NCI-H345 (cell line): ENCODE measurements at regions not wholly inside any gene's neighbourhood (a gene's known extent, or its start where the extent isn't known, plus 50 kb on each side); places are given as distances from the start of the nearest gene placed in this dataset.
"Not testable (repeated sequence)": the region's sequence is repeated elsewhere in the genome, so short reads cannot be mapped to it uniquely, and the experiment has no call there.

ENCODE experiments used
- DNase-seq: peaks from one replicate; lab custom pipeline; 2025; lab: John Stamatoyannopoulos, UW

DNA sequence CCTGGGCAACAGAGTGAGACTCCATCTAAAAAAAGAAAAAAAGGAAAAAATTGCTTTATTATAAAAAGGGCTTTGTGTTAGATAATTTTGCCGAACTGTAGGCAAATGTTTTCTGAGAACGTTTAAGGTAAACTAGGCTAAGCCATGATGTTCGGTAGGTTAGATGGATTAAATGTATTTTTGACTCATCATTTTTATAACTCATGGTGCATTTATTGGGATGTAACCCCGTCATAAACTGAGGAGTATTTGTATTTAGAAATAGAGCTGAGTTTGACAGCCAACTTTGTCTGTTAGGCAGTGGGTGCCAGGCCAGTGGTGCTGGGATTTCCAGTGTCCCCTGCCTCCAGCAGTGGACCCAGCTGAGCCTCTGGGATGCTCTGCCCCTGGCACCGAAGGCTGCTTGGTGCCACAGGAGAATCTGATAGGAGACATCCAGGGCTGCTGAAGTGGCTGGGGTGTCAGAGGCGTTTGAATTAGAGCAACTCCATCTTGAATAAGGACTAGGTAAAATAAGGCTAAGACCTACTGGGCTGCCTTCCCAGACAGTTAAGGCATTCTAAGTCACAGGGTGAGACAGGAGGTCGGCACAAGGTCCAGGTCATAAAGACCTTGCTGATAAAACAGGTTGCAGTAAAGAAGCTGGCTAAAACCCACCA, 114.9 kb upstream of the EEPD1 start:
- DNase-seq, result no peak

DNA sequence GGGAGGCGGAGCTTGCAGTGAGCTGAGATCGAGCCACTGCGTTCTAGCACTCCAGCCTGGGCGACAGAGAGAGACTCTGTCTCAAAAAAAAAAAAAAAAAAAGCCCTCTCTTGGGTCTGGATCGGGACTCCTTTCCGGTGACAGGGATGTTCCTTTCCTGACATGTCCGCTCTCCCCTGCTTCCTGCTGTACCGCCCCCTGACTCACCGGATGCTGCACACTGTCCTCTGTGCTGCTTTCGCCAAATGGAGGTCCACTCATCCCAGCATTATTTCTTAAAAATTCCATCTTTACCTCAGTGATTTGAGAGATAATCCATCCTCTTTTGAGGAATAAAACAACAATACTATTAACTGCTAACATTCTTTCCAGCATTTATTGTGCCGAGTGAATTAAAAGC, 113.8 kb upstream of the EEPD1 start:
- DNase-seq, result no peak

DNA sequence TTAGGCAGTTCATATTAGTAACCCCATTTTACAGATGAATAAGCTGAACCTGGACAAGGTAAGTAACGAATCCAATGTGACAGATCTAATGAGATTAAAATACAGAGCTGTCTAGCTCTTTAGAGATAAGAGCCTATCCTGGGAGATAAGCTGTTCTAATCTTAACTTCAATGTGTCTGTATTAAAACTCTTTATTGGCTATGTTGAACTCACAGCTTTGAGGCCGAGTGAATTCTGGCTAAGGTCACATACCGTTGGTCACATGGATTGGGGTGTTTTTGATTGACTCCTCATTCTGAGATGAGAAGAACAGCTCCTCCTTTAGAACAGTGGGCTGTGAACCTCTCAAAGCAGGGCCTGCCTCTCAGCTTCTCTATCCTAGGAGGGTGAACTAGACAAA, 113.4 kb upstream of the EEPD1 start:
- DNase-seq, result no peak

DNA sequence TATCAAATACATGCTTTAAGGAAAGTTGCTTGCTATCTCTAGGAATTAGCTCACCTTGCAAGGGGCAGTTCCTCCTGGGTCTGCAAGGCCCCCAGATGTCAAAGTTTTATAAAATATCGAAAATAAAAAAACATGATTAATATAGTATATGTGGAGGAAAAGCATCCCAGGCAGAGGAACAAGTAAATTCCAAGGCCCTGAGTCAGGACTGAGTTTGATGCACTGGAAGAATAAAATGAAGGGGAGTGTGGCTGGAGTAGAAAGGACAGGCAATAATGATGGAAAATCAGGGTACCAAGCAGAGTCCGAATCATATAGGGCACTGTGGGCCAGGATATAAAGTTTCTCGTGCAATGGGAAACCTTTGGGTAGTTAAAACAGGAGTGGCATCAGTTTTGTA, 112.4 kb upstream of the EEPD1 start:
- DNase-seq, result no peak

DNA sequence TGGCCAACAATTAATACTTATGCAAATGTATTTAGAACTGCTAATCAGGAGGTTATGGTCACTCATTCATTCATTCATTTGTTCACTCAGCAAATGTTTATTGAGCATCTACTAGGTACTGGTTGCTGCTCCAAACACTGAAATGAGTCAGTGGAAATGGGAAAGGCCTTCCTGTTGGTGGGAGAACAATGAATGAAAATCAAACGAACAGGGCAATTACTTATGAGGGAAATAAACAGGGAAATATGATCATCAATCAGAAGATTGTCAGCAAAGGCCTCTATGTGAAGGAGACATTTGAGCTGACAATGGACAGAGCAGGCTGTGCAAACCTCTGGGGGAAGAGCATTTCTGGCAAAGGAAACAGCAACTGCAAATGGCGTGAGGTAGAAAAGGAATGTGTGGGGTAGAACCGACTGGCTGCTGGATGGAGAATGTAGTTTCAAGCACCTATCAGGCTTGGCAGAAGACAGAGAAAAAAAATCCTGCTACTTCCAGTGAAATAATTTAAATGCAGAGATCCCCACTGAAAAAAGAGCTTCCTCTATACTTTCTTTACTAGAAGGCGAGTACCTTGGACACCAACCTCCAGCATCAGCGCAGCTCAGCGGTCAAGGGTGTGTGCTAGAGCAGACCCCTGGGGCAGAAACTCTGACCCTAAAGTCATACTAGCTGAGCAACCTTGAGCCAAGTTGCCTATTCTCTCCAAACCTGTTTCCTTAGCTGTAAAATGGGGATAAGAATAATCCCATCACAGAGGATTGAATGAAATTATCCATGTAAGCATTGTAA, 108.8 kb upstream of the EEPD1 start:
- DNase-seq, result no peak

DNA sequence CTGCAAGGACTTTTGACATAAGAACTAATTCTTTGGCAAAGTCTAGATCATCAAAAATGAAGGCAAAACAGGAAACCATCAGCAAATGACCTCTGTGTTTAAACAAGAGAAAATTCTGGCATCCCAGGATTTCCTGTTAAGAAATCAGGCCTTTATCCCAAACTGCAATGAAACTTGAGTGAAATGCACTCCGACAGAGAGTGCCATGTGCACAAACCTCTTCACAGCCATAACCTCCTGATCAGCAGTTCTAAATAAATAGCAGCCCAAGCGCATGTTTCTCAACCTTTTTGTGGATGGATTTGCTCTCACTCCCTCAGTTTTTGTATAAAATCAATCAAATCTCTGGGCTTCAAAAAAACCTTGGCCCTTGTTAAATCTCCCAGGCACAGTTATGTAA, 107.7 kb upstream of the EEPD1 start:
- no peak for DNase-seq

DNA sequence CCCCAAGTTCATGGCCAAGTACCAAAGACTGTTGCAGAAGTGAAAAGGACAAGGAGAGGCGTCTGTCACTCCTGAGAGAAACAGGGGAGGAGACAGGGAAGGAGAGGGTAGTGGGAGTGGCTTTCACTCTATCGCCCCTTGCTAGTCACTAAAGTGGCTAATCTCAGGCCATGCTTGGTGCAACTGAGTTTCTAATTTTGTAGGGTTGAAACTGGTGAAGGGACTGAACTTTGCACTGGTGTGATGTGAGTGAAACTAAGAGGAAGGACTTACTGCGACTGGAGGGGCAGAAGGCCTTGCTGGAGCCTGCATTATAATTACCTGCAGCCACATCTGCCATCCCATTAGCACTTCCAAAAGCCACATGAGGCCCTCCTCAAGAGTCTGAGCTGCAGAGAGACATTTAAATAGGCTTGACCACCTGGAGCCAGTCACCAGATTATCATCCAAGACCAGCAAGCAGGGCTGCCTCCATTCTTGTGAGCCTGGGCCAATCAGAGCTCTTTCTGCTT, 107.2 kb upstream of the EEPD1 start:
- no peak for DNase-seq

DNA sequence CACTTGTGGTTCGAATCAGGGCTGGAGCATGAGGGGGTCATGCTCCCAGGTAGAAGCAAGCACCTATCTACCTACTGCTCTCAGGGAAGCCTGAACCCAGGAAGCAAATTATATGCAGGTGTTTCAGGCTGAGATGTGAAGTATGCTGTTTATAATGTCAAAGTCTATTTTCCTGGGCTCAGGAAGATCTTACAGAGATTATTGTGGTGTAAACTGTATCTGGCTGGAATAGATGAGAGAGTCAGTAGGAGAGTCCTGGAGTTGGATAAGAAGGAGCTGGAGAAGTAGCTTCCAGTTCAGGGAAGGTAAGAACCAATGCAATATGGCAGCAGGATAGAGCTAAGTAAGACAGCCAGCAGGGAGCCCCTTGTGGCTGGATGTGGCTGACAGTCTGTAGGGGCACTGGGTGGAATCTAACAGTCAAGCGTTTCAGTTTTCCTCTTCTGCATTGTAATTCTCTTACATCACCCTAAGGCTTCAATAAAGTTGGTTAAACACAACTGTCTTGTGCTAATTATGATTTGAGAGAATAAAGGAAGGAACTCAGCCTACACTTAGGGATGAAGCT, 105.9 kb upstream of the EEPD1 start:
- no peak for DNase-seq

DNA sequence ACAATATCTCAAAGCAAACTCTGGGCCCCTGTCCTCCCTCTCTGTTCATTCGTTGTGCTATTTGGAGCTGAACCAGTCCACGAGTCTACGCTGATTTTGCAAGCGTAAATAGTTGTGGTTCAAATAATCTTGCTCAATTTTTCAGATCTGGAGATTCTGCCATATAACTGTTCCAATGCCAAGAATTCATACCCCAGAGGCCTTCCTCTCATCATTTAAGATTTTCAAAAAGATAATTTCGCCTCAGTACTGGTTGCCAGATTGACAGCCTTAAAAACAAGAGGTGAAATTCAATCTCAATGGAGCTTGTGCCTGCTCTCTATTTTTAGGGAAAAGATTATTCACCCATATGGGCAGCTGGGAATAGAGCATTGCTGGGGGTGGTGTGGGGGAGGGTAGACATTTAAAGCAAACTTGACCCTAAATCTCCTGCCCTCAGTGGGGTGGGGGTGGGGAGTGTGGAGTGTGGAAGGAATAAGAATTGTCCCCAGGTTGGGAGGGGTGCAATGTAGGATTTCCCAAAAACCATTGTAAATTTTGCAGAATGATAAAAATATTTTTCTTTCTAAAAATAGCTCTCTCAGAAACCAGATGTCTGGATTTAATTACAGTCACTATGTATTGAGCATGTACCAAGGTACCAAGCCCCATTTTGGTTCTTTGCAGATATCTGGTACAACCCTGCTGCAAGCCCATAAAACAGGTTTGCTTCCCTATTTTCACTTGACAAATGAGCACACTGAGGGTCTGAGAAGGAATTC, 104.7 kb upstream of the EEPD1 start:
- no peak for DNase-seq

DNA sequence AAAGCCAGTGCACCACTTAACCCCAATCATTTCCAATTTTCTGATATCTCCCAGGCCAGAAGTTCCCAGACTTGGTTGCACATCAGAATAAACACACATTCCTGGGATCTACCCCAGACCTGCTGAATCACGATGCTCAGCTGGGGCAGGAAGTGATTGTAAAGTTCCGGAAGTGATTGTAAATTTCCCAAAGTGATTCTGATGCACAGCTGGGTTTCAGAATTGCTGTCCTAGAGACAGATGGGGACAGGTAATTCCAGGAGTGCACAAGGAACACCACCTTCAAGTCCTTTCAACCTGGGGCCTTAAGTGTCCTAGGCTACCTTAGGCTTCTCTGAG, 104.2 kb upstream of the EEPD1 start:
- DNase-seq, result no peak

DNA sequence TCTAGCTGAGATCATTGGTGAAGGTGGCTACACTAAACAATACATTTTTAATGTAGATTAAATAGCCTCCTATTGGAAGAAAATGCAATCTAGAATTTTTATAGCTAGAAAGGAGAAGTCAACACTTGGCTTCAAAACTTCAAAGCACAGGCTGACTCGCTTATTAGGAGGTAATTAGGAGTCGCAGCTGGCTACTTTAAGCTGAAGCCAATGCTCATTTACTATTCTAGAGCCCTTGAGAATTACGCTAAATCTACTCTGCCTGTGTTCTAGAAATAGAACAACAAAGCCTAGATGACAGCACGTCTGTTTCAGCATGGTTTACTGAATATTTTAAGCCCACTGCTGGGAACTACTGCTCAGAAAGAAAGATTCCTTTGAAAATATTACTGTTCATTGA, 101.6 kb upstream of the EEPD1 start:
- peak; percentile 37 for DNase-seq

DNA sequence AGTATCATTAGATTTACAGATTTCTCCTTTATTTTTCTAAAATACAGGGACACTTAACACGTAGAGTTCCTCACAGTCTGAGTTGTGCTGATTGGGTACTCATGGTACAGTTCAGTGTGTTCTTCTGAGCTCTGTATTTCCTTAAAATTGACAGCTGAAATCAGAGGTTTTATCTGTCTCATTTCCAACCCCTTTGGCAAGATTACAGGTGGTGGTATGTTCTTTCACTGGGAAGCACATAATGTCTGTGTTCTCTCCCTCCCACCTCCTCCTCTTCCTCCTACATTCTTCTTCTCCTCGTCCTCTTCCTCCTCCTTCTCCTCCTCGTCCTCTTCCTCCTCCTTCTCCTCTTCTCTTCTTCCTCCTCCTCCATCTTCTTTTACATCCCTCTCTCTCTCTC, 99.5 kb upstream of the EEPD1 start:
- DNase-seq, result no peak

DNA sequence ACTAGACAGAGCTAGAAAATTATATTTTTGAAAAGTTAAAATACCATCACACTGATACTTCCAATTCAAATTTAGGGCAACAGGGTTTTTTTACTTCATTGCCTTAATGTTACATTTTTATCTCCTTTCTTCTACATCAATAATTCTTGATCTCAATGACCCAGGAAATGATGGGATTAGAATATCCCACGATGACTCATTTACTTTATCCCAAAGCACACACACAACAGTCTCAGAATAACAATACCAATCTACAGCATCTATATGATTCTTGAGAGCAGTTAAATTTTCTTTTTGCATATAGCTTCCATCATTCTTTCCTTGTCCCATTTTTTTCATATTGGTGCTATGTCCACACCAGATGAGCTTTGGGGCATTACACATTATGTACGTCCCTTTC, 98.4 kb upstream of the EEPD1 start:
- DNase-seq, result no peak

DNA sequence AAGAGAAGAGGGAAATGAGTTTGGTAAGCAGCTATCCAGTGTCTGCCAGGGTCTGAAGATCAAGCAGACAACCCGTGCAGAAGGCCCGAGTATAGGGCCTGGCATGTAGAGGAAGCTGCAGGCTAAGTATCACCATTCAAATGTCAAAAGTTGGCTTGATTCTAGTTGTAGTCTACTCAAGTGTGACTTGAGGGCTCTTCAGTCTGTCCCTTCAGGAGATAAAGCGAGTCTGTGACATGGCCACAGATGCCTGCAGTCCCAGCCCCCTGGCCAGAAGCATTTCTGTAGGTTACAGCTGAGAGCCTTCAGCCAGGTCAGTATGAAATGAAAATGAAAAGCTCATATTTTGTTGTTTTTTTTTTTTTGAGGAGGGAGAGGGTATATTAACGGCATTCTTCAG, 97.8 kb upstream of the EEPD1 start:
- DNase-seq, result no peak

DNA sequence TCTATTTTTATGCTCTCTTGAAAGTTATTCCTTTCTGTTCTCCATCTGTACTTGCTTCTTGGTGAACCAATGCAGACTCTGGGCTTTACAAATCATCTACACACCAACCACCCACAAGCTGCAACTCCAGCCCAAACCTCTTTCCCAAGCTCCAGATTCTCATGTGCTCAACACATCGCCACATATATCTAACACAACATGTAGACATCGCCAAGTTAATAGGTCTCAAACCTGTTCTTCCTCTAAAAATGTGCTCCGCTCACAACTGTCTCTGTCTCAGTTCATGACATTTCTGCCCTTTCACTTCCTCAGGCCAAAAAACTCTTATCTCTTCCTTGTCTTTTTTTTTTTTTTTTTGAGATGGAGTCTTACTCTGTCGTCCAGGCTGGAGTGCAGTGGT, 95.7 kb upstream of the EEPD1 start:
- no peak for DNase-seq

DNA sequence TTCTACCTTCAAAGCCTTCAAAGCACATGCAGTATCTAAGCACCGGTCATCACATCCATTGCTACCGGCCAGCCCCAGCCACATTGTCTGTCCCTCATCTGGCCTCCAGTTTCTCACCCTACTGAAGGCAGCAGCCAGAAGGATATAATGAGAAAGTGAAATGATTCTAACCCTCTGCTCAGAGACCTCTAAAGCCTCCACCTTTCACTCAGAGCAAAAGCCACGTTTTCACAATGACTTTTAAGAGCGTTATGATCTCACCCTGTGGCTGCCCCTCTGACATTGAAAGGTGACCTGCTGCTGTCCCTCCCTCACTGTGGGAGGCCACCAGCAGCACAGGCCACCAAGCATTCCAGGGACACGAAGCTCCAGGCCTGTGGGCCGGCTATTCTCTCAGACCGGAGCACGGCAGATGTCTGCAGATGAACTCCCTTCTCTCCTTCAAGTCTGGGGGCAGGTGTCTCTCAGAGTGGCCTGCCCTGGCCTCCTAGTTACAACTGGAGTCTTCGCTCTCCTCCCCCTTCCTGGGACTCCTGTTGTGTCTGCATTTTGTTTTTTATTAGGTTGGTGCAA, 94.9 kb upstream of the EEPD1 start:
- DNase-seq, result no peak

DNA sequence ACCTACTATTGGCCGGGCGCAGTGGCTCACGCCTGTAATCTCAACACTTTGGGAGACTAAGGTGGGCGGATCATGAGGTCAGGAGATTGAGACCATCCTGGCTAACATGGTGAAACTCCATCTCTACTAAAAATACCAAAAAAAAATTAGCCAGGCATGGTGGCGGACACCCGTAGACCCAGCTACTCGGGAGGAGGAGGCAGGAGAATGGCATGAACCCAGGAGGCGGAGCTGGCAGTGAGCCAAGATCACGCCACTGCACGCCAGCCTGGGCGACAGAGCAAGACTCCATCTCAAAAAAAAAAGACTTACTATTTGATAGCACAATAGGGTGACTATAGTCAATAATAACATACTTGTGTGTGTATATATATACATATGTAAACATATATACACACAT, 92.7 kb upstream of the EEPD1 start:
- DNase-seq, result not testable (repeated sequence)

DNA sequence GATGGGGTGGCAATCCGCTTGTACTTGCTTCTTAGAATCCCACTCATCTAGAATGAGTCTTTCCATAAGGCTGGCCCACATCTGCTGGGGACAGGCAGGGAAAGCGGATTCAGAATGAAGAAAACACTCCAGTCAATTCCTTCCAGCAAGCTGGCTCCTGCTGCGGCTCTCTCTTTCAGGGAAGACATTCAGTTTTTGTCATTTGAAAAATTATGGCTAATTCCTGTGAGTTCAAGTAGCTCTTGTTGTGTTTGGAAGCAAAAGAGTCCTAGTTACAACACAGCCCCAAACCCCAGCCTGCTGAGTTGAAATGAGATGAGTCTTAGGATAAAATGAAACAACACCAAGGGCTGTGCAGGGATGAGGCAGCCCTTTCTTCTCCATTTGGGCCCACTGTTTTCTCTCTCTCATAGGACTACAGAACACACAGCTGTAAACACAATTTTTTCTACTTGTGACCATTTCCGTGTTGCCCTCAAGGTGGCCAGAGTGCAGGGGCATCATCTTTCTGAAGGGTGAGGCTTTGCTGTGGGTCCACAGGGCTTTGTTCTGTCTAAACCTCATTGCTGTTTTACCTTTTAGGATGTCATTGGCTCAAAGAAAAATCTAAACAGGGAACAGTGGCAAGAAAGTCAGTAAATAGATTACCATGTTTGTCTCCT, 90.8 kb upstream of the EEPD1 start:
- no peak for DNase-seq

DNA sequence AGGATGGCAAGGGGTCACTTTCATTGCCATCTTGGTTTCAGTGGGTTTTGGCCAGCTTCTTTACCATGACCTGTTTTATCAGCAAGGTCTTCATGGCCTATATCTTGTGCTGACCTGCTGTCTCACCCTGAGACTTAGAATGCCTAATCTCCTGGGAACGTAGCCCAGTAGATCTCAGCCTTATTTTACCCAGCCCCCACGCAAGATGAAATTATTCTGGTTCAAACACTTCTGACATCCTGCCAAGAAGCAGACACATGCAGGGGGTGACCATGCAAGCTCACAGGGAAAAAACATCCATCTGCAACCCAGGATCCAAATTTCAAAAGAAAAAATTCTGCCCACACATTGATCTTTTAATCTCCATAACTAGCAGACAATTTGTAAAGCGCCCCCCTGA, 88.4 kb upstream of the EEPD1 start:
- DNase-seq, result no peak

DNA sequence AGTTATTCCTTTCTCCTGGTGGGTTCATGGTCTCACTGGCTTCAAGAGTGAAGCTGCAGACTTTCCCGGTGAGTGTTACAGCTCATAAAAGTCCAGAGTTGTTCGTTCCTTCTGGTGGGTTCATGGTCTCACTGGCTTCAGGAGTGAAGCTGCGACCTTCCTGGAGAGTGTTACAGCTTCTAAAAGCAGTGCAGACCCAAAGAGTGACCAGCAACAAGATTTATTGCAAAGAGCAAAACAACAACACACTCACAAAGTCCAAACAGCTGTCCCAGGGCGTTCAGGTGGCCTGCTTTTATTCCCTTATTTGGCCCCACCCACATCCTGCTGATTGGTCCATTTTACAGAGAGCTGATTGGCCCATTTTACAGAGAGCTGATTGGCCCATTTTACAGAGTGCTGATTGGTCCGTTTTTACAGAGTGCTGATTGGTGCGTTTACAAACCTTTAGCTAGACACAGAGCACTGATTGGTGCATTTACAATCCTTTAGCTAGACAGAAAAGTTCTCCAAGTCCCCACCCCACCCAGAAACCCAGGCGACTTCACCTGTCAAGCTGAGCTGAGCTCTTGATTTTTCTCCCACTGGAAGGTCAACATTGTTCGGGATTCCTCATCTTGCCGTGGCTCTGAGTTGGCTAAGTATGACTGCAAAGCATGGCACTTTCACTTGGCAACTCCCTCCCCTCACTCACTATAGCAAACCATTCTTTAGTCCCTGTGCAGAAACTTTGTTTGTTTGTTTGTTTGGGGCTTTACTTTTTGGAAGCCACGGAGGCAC, 87.3 kb upstream of the EEPD1 start:
- DNase-seq, result not testable (repeated sequence)

DNA sequence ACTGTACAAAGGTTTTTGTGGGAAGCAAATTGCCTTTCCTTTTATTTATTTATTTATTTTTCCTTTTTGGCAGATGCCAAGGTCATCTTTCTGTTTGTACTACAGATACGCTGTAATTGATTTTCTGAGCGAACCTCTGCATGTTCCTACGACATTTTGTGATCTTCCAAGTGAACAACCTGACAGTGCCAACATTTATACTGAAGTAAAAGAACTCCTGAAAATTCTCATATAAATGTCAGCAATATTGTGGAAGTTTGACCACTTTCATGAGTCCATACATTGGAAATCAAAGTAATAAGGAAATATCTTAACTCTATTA, 86.8 kb upstream of the EEPD1 start:
- DNase-seq, result no peak
